ENCODE measurements at regions not wholly inside any gene's neighbourhood (a gene's known extent, or its start where the extent isn't known, plus 50 kb on each side); places are given as distances from the start of the nearest gene placed in this dataset.

GRCh38 chr14:58828298-58828697 is 190.5 kb downstream of the DACT1 start:
- TF ChIP-seq CTCF (IDR thresholded peaks at IDR 0.05; ENCODE audit: low read length) = no peak
- no peak for TF ChIP-seq EZH2 (IDR thresholded peaks at IDR 0.05; ENCODE audit: borderline replicate concordance, low read length)

Measured in OCI-LY1 (cell line).